ENCODE measurements at regions not wholly inside any gene's neighbourhood (a gene's known extent, or its start where the extent isn't known, plus 50 kb on each side); places are given as distances from the start of the nearest gene placed in this dataset.

DNA sequence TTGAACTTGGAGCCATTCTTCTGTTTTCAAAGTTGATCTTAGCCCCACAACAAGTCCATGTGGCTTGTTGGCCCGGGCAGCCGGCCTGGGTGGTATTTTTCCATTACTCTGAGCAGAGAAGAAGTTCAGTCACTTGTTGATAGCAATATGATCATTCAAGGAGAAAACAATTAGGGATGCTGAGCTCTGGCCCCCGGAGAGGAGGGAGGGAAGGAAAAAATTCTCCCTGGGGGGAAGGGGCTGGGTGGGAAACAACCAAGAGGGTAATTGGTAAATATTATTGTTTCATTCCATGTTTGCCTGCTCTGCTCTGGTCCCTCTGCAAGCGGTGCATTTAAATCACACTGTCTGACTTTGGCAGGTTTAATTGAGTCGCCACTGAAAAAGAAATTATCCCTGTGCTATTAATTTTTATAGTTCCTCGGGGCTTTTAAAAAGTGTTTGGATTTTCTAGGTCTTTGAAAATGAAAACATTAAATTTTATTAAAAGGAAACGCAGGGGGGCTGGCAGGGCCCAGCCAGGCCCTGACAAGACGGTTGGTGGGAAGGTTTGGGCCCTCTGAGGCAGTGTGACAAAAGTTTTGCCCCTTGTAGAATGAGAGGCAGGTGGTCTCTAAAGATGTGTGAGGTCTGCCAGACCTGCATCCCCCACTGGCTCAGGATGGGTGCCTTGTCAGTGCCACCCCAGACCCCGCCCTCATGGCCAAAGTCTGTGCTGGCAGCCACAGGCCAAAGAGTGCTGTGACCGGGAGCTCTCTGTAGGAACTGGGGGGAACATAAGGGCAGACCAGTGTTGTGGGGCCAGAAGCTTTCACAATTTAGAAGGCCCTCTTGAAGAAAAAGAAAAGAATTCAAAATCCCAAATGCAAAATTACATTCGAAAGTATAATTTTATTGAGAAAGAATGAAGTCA, 52.5 kb upstream of the SLC14A2 start:
- no peak for TF ChIP-seq SIN3A (IDR thresholded peaks at IDR 0.05; ENCODE audit: borderline replicate concordance, low read depth, low read length)
- TF ChIP-seq, protein P1, sequence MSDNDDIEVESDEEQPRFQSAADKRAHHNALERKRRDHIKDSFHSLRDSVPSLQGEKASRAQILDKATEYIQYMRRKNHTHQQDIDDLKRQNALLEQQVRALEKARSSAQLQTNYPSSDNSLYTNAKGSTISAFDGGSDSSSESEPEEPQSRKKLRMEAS (IDR thresholded peaks at IDR 0.05; ENCODE audit: low read depth) = no peak
- no peak for TF ChIP-seq FOXM1 (IDR thresholded peaks at IDR 0.05; ENCODE audit: low read depth)
- no peak for TF ChIP-seq GATA2 (CRISPR knock-in tag; IDR thresholded peaks at IDR 0.05)
- no peak for TF ChIP-seq YY1 (IDR thresholded peaks at IDR 0.05; ENCODE audit: low read depth)
- TF ChIP-seq EZH2phosphoT487 (IDR thresholded peaks at IDR 0.05; ENCODE audit: borderline replicate concordance, low read depth) = no peak
- TF ChIP-seq, protein P2, sequence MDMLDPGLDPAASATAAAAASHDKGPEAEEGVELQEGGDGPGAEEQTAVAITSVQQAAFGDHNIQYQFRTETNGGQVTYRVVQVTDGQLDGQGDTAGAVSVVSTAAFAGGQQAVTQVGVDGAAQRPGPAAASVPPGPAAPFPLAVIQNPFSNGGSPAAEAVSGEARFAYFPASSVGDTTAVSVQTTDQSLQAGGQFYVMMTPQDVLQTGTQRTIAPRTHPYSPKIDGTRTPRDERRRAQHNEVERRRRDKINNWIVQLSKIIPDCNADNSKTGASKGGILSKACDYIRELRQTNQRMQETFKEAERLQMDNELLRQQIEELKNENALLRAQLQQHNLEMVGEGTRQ (IDR thresholded peaks at IDR 0.05; ENCODE audit: borderline replicate concordance, low read depth, low read length) = no peak
- no peak for TF ChIP-seq MEF2A (IDR thresholded peaks at IDR 0.05; ENCODE audit: borderline replicate concordance, low read depth)
- no peak for TF ChIP-seq RCOR1 (IDR thresholded peaks at IDR 0.05; ENCODE audit: low read length)
- TF ChIP-seq RFX5 (IDR thresholded peaks at IDR 0.05; ENCODE audit: low read length) = no peak
- TF ChIP-seq NFIC (IDR thresholded peaks at IDR 0.05; ENCODE audit: borderline replicate concordance) = no peak
- ChIA-PET CTCF (interaction anchor here (0.7 to 0.8 kb wide), 2 partner anchors 8 to 10 kb away, joined by 3 read pairs; no protein-coding TSS in a partner anchor), POLR2A (no interaction called here)
- H3K4me2 ChIP-seq = no peak overlapping the region
- no peaks in the 10 kb centered on the region for H3K36me3 ChIP-seq (replicated peaks in 1 of 2; ENCODE audit: control insufficient read depth in 1 of 2, insufficient read depth in 2 of 2, low read length in 1 of 2)
- no peak overlapping the region for H2AFZ ChIP-seq (ENCODE audit: low read depth)
- no peak overlapping the region for H3K4me3 ChIP-seq (ENCODE audit: low read depth in 2 of 2, low read length in 1 of 2)
- no peaks in the 10 kb centered on the region for H3K9me3 ChIP-seq
- H3K9me2 ChIP-seq = no peaks in the 10 kb centered on the region
- H3K4me1 ChIP-seq (ENCODE audit: control insufficient read depth in 1 of 2, insufficient read depth in 2 of 2, low read depth in 1 of 2, low read length in 1 of 2) = peaks cover 7 to 13% of the 10 kb centered on the region in 2 experiments; a peak in 1 of 4 replicates
- H3K27ac ChIP-seq (ENCODE audit: low read depth in 2 of 2, low read length in 1 of 2) = no peak overlapping the region
- H3K9ac ChIP-seq = no peak overlapping the region
- H4K20me1 ChIP-seq (ENCODE audit: insufficient read depth) = no peaks in the 10 kb centered on the region
- no peaks in the 10 kb centered on the region for H3K27me3 ChIP-seq (ENCODE audit: insufficient read depth)
- H3F3A ChIP-seq (replicated peaks; ENCODE audit: insufficient read depth) = no peaks in the 10 kb centered on the region
- WGBS (ENCODE audit: low lambda C conversion rate) = 65% methylated on average over 11 of the region's 11 CpGs
- no peak for DNase-seq
- no peaks in the 10 kb centered on the region for H3K79me2 ChIP-seq (ENCODE audit: insufficient read depth)

DNA sequence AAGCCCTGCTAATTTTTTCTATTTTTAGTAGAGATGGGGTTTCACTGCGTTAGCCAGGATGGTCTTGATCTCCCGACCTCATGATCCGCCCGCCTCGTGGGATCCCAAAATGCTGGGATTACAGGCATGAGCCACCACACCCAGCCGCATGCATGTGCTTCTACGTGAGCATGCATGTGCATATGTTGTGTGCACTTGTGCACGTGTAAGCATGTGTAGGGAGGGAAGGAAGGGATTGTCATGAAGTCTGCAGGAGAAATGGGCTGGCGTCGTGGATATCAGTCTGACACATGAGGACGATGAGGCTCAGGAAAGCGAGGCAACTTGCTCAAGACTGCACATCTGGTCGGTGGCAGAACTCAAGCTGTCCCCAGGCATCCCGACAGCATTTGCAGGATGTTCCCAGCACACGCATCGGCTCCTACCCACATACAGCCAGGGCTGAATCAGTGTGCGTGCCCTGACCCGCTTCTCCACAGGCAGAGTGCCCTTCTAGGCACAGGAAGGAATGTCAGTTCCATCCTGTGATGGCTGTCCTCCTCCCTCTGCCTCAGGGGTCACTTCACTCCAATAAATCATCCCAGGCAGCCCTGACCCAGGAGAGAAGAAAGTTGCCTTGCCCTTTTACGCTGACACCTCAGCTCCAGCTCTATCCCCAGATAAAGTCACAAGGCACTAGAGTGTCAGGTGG, 49.9 kb upstream of the SLC14A2 start:
- Histone ChIP-seq H3K79me2 (ENCODE audit: insufficient read depth) (no peaks in the 10 kb centered on the region), H3K9me3 (no peaks in the 10 kb centered on the region), H3K36me3 (replicated peaks in 1 of 2; ENCODE audit: control insufficient read depth in 1 of 2, insufficient read depth in 2 of 2, low read length in 1 of 2) (no peaks in the 10 kb centered on the region), H3K9ac (no peak overlapping the region), H3K4me2 (no peak overlapping the region), H3F3A (replicated peaks; ENCODE audit: insufficient read depth) (no peaks in the 10 kb centered on the region), H3K27ac (ENCODE audit: low read depth in 2 of 2, low read length in 1 of 2) (no peak overlapping the region), H3K27me3 (ENCODE audit: insufficient read depth) (no peaks in the 10 kb centered on the region), H4K20me1 (ENCODE audit: insufficient read depth) (no peaks in the 10 kb centered on the region), H2AFZ (ENCODE audit: low read depth) (no peak overlapping the region), H3K4me3 (ENCODE audit: low read depth in 2 of 2, low read length in 1 of 2) (no peak overlapping the region), H3K9me2 (no peaks in the 10 kb centered on the region), H3K4me1 (ENCODE audit: control insufficient read depth in 1 of 2, insufficient read depth in 2 of 2, low read depth in 1 of 2, low read length in 1 of 2) (peaks cover 7 to 14% of the 10 kb centered on the region in 2 experiments; a peak in 1 of 4 replicates)
- TF ChIP-seq CHD2 (IDR thresholded peaks at IDR 0.05; ENCODE audit: low read length, partially characterized antibody) = no peak
- TF ChIP-seq GATA2 (CRISPR knock-in tag; IDR thresholded peaks at IDR 0.05) = no peak
- TF ChIP-seq JUND (IDR thresholded peaks at IDR 0.05) = no peak
- TF ChIP-seq, protein P3, sequence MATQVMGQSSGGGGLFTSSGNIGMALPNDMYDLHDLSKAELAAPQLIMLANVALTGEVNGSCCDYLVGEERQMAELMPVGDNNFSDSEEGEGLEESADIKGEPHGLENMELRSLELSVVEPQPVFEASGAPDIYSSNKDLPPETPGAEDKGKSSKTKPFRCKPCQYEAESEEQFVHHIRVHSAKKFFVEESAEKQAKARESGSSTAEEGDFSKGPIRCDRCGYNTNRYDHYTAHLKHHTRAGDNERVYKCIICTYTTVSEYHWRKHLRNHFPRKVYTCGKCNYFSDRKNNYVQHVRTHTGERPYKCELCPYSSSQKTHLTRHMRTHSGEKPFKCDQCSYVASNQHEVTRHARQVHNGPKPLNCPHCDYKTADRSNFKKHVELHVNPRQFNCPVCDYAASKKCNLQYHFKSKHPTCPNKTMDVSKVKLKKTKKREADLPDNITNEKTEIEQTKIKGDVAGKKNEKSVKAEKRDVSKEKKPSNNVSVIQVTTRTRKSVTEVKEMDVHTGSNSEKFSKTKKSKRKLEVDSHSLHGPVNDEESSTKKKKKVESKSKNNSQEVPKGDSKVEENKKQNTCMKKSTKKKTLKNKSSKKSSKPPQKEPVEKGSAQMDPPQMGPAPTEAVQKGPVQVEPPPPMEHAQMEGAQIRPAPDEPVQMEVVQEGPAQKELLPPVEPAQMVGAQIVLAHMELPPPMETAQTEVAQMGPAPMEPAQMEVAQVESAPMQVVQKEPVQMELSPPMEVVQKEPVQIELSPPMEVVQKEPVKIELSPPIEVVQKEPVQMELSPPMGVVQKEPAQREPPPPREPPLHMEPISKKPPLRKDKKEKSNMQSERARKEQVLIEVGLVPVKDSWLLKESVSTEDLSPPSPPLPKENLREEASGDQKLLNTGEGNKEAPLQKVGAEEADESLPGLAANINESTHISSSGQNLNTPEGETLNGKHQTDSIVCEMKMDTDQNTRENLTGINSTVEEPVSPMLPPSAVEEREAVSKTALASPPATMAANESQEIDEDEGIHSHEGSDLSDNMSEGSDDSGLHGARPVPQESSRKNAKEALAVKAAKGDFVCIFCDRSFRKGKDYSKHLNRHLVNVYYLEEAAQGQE (IDR thresholded peaks at IDR 0.05; ENCODE audit: low read depth, low read length) = no peak
- TF ChIP-seq, protein P4, sequence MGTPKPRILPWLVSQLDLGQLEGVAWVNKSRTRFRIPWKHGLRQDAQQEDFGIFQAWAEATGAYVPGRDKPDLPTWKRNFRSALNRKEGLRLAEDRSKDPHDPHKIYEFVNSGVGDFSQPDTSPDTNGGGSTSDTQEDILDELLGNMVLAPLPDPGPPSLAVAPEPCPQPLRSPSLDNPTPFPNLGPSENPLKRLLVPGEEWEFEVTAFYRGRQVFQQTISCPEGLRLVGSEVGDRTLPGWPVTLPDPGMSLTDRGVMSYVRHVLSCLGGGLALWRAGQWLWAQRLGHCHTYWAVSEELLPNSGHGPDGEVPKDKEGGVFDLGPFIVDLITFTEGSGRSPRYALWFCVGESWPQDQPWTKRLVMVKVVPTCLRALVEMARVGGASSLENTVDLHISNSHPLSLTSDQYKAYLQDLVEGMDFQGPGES (IDR thresholded peaks at IDR 0.05; ENCODE audit: low read depth, low read length) = no peak
- no peak for TF ChIP-seq GABPA (IDR thresholded peaks at IDR 0.05; ENCODE audit: low read depth)
- TF ChIP-seq RXRA (IDR thresholded peaks at IDR 0.05; ENCODE audit: borderline replicate concordance, low read depth) = no peak
- no peak for TF ChIP-seq TCF12 (IDR thresholded peaks at IDR 0.05)
- TF ChIP-seq FOXJ3 (CRISPR knock-in tag; IDR thresholded peaks at IDR 0.05) = no peak
- no peak for TF ChIP-seq NFIC (IDR thresholded peaks at IDR 0.05; ENCODE audit: borderline replicate concordance)
- no peak for TF ChIP-seq RFX5 (IDR thresholded peaks at IDR 0.05; ENCODE audit: low read length)
- CTCF ChIA-PET = interaction anchor here (1.1 to 2.3 kb wide), 3 partner anchors 9 to 97 kb away, joined by 3 to 7 read pairs (median 3); no protein-coding TSS in a partner anchor
- DNase-seq = no peak
- WGBS (ENCODE audit: low lambda C conversion rate) = 84% methylated on average over 14 of the region's 19 CpGs
- POLR2A ChIA-PET = no interaction called here

Measured in SK-N-SH (cell line).